ENCODE measurements at regions not wholly inside any gene's neighbourhood (a gene's known extent, or its start where the extent isn't known, plus 50 kb on each side); places are given as distances from the start of the nearest gene placed in this dataset.
A peak's percentile ranks its signal among the peaks of the same experiment; 100 is the strongest.

- H3K4me3 Mint-ChIP-seq, result no peak overlapping the region
- Histone ChIP-seq H3K9me3 (ENCODE audit: control insufficient read depth, low read length) (no peaks in the 10 kb centered on the region), H3K27ac (ENCODE audit: low read depth, low read length) (no peak overlapping the region), H3K4me3 (ENCODE audit: low read length) (no peak overlapping the region), H3K36me3 (ENCODE audit: control insufficient read depth, insufficient read depth, low read length) (no peaks in the 10 kb centered on the region), H3K27me3 (ENCODE audit: control insufficient read depth, insufficient read depth, low read length, poor library complexity, severe bottlenecking) (no peaks in the 10 kb centered on the region), H3K9ac (ENCODE audit: extremely low read depth, low read length, poor library complexity, severe bottlenecking) (no peak overlapping the region), H3K4me1 (ENCODE audit: control insufficient read depth, insufficient read depth, low read length) (no peaks in the 10 kb centered on the region)
- no peaks in the 10 kb centered on the region for H3K36me3 Mint-ChIP-seq (ENCODE audit: low read depth)
- DNase-seq, result no peak
- WGBS, 2 experiments (ENCODE audit: insufficient coverage in 1 of 2, insufficient read length in 1 of 2), result 95% methylated on average over 2 of the region's 2 CpGs; no CpG with 5 or more reads in 1 of the 2 experiments
- H3K9me3 Mint-ChIP-seq, result no peaks in the 10 kb centered on the region
- no peak overlapping the region for H3K27ac Mint-ChIP-seq
- H3K4me1 Mint-ChIP-seq, result no peaks in the 10 kb centered on the region
- TF ChIP-seq, protein P1, sequence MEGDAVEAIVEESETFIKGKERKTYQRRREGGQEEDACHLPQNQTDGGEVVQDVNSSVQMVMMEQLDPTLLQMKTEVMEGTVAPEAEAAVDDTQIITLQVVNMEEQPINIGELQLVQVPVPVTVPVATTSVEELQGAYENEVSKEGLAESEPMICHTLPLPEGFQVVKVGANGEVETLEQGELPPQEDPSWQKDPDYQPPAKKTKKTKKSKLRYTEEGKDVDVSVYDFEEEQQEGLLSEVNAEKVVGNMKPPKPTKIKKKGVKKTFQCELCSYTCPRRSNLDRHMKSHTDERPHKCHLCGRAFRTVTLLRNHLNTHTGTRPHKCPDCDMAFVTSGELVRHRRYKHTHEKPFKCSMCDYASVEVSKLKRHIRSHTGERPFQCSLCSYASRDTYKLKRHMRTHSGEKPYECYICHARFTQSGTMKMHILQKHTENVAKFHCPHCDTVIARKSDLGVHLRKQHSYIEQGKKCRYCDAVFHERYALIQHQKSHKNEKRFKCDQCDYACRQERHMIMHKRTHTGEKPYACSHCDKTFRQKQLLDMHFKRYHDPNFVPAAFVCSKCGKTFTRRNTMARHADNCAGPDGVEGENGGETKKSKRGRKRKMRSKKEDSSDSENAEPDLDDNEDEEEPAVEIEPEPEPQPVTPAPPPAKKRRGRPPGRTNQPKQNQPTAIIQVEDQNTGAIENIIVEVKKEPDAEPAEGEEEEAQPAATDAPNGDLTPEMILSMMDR (conservative IDR thresholded peaks at IDR 0.05), result no peak
- peaks cover 1% of the 10 kb centered on the region for H3K27me3 Mint-ChIP-seq (ENCODE audit: insufficient read depth)
These were observed 155.4 kb downstream of the SREK1 start for GRCh38 chr5:66299463-66299862.

- DNase-seq, result no peak
- Histone ChIP-seq H3K4me3 (ENCODE audit: low read length) (no peak overlapping the region), H3K36me3 (ENCODE audit: control insufficient read depth, insufficient read depth, low read length) (no peaks in the 10 kb centered on the region), H3K9me3 (ENCODE audit: control insufficient read depth, low read length) (no peaks in the 10 kb centered on the region), H3K4me1 (ENCODE audit: control insufficient read depth, insufficient read depth, low read length) (no peaks in the 10 kb centered on the region), H3K27ac (ENCODE audit: low read depth, low read length) (no peak overlapping the region), H3K9ac (ENCODE audit: extremely low read depth, low read length, poor library complexity, severe bottlenecking) (no peak overlapping the region), H3K27me3 (ENCODE audit: control insufficient read depth, insufficient read depth, low read length, poor library complexity, severe bottlenecking) (no peaks in the 10 kb centered on the region)
- no peak overlapping the region for H3K4me3 Mint-ChIP-seq
- H3K27me3 Mint-ChIP-seq (ENCODE audit: insufficient read depth), result peaks cover 5% of the 10 kb centered on the region
- WGBS, 2 experiments (ENCODE audit: insufficient coverage in 1 of 2, insufficient read length in 1 of 2), result 92 to 98% methylated on average over 10 to 12 of the region's 12 CpGs
- no peaks in the 10 kb centered on the region for H3K4me1 Mint-ChIP-seq
- no peaks in the 10 kb centered on the region for H3K9me3 Mint-ChIP-seq
- no peaks in the 10 kb centered on the region for H3K36me3 Mint-ChIP-seq (ENCODE audit: low read depth)
- TF ChIP-seq, protein P1 (conservative IDR thresholded peaks at IDR 0.05), result no peak
- no peak overlapping the region for H3K27ac Mint-ChIP-seq
These were observed 158.2 kb downstream of the SREK1 start for GRCh38 chr5:66302344-66302743.

GRCh38 chr5:66306105-66306843, 162.2 kb downstream of the SREK1 start:
- DNase-seq, result peak; percentile 85
- Histone ChIP-seq H3K9me3 (ENCODE audit: control insufficient read depth, low read length) (no peaks in the 10 kb centered on the region), H3K36me3 (ENCODE audit: control insufficient read depth, insufficient read depth, low read length) (no peaks in the 10 kb centered on the region), H3K4me1 (ENCODE audit: control insufficient read depth, insufficient read depth, low read length) (no peaks in the 10 kb centered on the region), H3K9ac (ENCODE audit: extremely low read depth, low read length, poor library complexity, severe bottlenecking) (no peak overlapping the region), H3K4me3 (ENCODE audit: low read length) (no peak overlapping the region), H3K27ac (ENCODE audit: low read depth, low read length) (no peak overlapping the region), H3K27me3 (ENCODE audit: control insufficient read depth, insufficient read depth, low read length, poor library complexity, severe bottlenecking) (no peaks in the 10 kb centered on the region)
- Mint-ChIP-seq H3K9me3 (peaks cover 13% of the 10 kb centered on the region), H3K27ac (no peak overlapping the region), H3K36me3 (ENCODE audit: low read depth) (no peaks in the 10 kb centered on the region), H3K27me3 (ENCODE audit: insufficient read depth) (peaks cover 4% of the 10 kb centered on the region), H3K4me3 (no peak overlapping the region), H3K4me1 (no peaks in the 10 kb centered on the region)
- TF ChIP-seq, protein P1 (conservative IDR thresholded peaks at IDR 0.05), result peak; percentile 88
- WGBS, 2 experiments (ENCODE audit: insufficient coverage in 1 of 2, insufficient read length in 1 of 2), result 66 to 68% methylated on average over 4 to 9 of the region's 9 CpGs

Data from endodermal cell (in vitro differentiated cells).